Stimulated activated CD4-positive, alpha-beta T cell treated with anti-CD3 and anti-CD28 coated beads, Interleukin-12 subunit alpha, Interleukin-12 subunit beta, amount 100 ng/mL, for 48 hours (primary cell): ENCODE measurements at regions not wholly inside any gene's neighbourhood (a gene's known extent, or its start where the extent isn't known, plus 50 kb on each side); places are given as distances from the start of the nearest gene placed in this dataset.
"Not testable (repeated sequence)": the region's sequence is repeated elsewhere in the genome, so short reads cannot be mapped to it uniquely, and the experiment has no call there.

ENCODE experiments used
- DNase-seq, 3 donors: peaks; one replicate each; pipeline ENCODE4 v3.0.0-alpha.2; 2020; ENCODE audit warnings: low read depth in 2 of 3, low spot score in 1 of 3

- no peak for DNase-seq
Measured at GRCh38 chr4:28754376-28754775, 1893.7 kb downstream of the STIM2 start.

DNA sequence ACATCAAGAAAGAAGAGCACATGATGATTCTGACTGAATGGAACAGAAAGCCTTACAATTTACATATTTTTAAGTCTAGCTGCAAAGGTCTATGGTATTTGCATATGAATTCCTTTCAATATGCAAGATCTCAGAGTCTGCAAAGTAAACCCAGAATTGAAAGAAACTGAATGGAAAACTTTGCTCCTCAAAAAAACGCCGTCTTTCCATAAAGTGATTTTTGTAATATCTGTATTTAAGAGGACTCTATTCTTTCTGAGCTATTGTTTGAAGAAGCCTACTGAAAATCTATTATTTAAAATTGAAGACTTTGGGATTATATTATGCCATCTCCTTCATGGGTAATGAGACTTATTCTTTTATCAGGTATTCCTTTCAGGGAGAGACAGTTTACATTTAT lies 1894.4 kb downstream of the STIM2 start:
- DNase-seq, result no peak

DNA sequence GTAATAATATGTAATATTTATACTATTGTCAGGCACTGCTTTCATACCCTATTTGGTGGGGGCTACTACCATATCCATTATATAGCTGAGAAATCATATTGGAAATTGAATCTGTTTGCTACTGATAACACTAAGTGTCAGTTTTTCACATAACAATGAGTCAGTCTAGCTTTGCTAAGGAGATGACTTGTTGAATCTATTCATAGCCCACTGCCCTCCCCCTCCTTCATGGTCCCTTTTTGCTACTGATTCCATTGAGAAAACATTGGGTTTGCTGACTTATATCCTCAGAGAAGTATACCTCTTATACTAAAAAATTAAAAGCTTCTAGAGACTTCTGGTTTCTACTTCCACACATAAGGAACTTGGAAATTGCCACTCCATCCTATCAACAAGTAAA lies 1898.4 kb downstream of the STIM2 start:
- DNase-seq, result no peak

GRCh38 chr4:28760003-28760402 lies 1899.4 kb downstream of the STIM2 start:
- no peak for DNase-seq

DNA sequence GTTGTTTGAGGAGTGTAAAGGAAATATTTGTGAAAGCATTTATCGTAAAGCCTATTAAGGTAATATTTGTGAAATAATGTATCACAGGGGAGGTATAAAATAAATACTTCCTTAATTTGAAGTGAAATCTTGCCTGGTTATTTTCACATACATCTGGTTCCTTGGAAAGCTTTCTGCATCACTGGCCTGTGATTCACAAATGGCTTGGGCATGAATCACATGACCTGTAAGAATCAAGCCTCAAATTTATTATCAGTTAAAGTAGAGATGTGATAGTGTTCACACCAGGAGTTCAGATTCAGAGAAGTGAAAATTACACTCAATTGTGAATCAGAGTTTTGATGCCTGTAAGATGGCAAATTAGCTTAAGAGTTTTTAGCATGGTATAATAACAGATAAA lies 1911.4 kb downstream of the STIM2 start:
- no peak for DNase-seq

DNA sequence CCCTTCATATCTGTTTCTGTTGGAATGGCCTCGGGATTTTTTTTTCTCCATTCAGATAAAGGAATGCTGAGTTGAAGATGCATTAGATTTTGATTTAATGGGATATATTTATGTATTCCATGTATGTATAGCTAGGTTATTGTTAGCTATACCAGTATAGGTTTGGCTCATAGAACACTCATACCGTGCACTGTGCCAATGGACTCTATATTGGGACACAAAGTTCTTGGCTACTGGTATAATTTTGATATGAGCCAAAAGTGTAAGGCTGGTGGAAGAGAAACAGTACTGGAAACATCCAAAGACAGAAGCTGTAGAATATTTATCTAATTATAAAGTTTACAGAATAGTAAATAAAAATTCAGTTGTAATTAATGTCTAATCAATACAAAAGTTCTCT lies 1912.1 kb downstream of the STIM2 start:
- DNase-seq, result no peak

DNA sequence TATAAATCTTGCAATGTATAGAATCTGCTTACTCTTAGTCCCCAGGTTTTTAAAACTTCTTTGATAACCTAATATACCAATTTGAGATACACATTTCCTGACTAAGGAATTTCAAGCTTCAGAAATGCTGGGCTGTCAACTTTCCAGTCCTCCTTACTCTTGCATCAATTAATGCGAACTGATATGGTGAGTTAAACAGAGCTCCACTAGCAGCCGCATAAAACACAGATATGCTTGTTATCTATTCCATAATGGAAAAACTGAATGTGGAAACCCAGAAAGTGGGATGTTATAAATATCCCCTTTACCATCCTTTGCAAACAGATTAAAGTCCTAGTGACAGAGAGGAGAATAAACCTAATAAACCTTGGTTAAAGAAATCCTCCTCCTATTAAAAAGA lies 1913.7 kb downstream of the STIM2 start:
- no peak for DNase-seq

DNA sequence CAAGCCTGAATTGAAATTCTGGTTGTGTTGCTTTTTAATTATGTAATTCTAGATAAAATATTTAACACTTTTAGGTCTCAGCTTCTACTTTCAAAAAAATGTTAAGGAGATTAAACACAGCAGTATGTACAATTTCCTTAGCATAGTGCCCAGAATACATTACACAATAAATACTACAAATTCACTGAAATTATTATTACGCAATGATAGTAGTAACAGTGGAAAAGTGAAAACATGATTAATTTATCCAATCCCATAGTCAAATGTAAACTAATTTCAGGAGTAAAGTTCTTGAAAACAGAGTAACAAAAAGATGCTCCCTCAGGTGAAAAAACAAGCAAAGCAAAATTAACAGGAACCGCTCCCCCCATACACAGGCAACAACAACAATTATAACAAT lies 1915.4 kb downstream of the STIM2 start:
- DNase-seq, result no peak

- no peak for DNase-seq
Measured at GRCh38 chr4:28784188-28784587, 1923.5 kb downstream of the STIM2 start.

DNA sequence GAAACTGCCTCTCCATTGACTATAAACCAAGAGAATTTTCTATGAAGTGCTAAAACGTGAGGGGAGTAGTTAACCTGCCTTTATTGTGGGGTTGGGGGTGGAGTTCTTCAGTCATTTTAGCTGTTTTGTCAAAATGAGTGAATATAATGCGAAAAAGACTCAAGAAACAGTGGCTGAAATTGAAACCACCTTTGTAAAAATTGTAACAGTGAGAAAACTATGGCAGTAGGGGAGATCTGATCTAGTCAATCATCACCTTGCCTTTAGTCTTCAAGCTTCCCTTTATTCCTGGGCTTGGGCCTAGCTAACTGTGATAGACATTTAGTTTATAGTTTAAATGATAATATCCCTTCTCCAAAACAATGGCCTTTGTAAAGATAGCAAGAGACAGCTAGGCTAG lies 1927.3 kb downstream of the STIM2 start:
- DNase-seq, result no peak

DNA sequence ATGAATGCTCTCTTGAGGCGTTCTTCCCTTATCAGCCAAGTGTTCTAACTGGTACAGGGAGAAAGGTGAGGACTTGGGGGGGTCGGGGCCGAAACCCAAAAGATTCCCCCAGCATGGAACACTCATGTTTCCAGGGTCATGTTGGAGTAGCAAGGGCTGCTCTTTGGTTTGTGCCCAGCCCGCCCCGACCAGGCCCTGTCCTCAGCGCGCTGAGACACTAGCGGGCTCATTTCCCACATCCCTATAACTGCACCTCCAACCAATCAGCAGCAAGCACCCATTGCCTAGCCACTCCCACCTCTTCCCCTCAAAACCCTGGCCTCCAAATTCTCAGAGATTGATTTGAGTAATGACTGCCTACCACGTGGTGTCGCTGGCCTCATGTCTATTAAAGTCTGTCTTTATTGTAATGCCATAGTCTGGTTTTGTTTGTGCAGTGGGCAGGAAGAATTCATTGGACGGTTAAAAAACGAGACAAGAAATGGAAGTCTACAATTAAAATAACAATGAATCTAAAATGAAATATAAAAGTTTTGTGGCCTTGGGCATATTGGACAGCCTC lies 1928.4 kb downstream of the STIM2 start:
- DNase-seq, result no peak

DNA sequence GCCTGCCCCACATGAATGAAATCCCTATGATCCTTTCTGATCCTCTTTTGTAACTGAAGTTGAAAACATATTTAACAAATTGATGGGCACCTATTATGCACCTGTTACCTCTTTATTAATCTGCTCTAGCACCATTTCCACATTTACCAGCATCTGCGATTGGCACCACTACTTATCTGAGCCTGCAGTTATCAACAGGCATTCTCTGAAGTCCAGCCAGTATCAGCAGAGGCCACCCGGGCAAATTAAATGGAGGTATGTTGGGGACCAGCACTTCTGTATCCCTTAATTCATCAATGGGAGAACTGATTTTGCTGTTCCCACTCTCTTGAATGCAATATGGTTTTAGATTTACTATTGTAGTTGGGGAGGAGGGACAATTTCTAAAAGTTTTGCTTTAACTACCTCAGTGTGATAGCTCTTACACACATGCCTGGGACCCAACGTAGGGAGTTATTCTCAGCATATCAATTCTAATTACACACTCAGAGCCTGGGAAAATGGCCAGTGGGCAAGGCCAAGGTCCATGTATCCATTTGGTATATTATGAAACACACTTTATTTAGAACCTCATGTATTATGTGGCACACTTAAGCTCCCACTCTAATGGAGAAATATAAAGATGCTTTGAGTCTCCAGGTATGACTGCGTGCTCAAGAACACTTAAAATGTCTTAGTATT lies 1927.1 kb upstream of the PCDH7 start:
- DNase-seq, result no peak

- DNase-seq, result no peak
Measured at GRCh38 chr4:28799696-28800095, 1920.5 kb upstream of the PCDH7 start.

DNA sequence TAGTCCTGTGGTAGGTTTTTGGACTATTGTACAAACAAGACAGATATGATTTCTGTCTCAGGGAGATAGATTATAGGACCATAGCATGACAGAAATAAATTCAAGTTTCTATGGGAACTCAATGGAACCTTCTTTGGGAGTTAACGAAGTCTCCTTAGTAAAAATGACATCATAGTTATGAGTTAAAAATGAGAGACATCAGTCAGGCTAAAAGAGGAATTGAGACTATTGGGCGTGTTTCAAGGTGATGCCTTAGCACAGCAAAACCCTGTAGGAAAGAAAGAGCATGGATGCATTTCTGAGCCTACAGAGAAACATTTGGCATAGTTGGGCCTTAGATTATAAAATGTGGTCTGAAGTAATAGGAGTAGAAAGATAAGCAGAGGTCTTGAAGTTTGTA lies 1909.1 kb upstream of the PCDH7 start:
- no peak for DNase-seq

- DNase-seq, result no peak
Measured at GRCh38 chr4:28822163-28822562, 1898.0 kb upstream of the PCDH7 start.

GRCh38 chr4:28827866-28828265 lies 1892.3 kb upstream of the PCDH7 start:
- no peak for DNase-seq

GRCh38 chr4:28831867-28832266 lies 1888.3 kb upstream of the PCDH7 start:
- DNase-seq, result no peak

GRCh38 chr4:28832444-28832843 lies 1887.7 kb upstream of the PCDH7 start:
- DNase-seq, result no peak

DNA sequence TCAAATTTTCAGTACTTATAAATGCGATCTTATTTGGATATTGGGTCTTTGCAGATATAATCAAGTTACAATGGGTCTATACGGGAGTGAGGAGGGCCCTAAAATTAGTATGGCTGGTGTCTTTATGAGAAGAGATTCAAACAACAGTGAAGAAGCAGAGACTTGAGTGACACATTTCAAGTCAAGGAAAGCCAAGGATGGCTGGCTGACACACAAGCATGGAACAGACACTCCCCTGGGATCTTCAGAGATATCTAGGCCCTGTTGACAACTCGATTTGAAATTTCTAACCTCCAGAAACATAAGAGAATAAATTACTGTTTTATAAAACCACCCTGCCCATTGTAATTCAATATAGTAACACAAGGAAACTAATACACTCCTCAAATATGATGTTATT lies 1886.0 kb upstream of the PCDH7 start:
- no peak for DNase-seq

DNA sequence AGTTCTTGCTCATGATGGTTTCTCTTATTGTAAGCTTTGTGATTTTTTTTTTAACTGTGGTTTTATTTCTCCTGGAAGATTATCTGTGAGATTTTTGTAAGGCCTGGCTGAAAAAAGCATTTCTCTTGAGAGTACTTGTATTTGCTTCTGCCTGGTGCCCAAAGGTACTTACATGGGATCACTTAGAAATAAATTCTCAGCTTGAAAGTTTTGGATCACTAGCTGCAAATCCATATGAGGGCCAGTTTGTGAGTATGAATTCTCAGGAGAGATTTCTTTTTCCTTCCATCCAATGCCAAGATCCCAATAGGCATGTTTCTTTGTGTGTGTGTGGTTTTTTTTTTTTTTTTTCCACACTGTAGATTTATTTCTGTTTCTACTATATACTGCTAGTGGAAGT lies 1884.7 kb upstream of the PCDH7 start:
- no peak for DNase-seq

- DNase-seq, result no peak
Measured at GRCh38 chr4:28842271-28842670, 1877.9 kb upstream of the PCDH7 start.

GRCh38 chr4:28845158-28845557 lies 1875.0 kb upstream of the PCDH7 start:
- DNase-seq, result no peak

DNA sequence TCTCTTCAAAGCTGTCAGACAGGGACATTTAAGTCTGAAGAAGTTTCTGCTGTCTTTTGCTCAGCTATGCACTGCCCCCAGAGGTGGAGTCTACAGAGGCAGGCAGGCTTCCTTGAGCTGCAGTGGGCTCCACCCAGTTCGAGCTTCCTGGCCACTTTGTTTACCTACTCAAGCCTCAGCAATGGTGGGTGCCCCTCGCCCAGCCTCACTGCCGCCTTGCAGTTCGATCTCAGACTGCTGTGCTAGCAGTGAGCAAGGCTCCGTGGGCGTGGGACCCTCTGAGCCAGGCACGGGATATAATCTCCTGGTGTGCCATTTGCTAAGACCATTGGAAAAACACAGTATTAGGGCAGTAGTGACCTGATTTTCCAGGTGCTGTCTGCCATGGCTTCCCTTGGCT lies 1863.1 kb upstream of the PCDH7 start:
- DNase-seq, result not testable (repeated sequence)
